DMS153 (cell line): ENCODE measurements at regions not wholly inside any gene's neighbourhood (a gene's known extent, or its start where the extent isn't known, plus 50 kb on each side); places are given as distances from the start of the nearest gene placed in this dataset.
"Not testable (repeated sequence)": the region's sequence is repeated elsewhere in the genome, so short reads cannot be mapped to it uniquely, and the experiment has no call there.

ENCODE experiments used
- DNase-seq: peaks from one replicate; lab custom pipeline; 2025; lab: John Stamatoyannopoulos, UW

DNA sequence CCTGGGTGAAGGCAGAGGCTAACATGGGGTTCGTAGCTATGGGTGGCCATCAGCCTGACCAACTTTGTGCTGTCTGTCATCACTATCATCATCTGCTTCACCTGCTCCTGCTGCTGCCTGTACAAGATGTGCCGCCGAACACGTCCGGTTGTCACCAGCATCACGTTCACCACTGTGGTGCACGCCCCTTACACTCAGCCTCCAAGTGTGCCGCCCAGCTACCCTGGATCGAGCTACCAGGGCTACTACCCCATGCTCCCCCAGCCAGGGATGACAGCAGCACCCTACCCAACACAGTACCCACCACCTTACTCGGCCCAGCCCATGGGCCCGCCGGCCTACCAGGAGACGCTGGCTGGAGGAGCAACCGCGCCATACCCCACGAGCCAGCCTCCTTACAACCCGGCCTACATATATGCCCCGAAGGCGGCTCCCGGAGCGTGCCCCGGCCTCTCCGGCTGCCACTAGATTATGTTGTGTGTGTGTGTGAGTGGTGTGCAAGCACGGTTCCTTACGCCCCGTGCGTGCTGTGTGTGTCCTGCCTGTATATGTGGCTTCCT is 213.4 kb upstream of the XIST start:
- DNase-seq = no peak

DNA sequence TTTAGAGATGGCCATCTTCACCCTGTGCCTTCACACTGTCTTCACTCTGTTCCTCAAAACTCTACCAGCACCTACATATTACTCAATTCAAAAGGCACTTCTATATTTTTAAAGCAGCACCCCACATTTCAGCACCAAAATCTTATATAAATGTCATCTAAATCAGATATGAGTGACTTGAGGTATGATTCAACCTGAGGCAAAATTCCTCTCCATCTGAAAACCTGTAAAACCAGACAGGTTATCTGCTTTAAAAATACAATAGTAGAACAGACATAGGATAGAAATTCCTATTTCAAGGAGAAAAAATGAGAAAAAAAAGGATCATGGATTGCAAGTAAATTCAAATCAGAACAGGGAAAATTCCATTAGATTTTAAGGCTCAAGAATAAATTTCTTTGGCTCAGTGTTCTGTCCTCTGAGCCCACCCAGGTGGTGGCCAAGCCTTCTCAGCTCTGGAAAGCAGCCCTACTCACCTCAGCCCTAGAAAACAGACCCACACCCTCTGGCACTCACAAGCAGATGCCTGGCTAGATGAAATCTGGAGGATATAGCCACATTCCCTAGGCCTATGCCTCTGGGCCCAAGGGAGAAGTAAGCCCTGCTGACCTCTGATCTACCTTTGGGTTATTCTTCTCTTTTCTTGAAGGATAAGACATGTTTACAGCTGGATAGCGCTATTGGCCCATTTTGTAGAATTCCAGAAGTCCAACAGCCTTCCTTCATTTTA is 211.1 kb upstream of the XIST start:
- DNase-seq = no peak

DNA sequence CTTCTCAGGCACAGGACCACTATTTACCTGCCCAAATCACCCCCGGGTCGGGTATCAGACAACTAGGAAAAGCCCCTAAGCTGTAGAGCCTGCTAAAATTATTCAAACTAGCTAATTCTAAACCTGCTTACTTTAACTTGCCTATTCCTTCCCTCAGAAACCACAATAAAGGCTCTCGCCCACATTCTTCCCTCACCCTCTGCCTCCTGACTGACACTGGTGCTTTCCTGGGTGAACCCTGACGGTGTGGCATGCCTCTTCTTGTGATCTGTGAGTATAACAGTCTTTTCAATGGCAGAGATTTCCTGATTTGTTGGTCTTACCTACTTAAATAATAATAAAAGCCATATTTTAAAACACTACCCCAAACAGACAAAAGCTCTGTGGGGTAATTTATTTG is 209.4 kb upstream of the XIST start:
- no peak for DNase-seq

DNA sequence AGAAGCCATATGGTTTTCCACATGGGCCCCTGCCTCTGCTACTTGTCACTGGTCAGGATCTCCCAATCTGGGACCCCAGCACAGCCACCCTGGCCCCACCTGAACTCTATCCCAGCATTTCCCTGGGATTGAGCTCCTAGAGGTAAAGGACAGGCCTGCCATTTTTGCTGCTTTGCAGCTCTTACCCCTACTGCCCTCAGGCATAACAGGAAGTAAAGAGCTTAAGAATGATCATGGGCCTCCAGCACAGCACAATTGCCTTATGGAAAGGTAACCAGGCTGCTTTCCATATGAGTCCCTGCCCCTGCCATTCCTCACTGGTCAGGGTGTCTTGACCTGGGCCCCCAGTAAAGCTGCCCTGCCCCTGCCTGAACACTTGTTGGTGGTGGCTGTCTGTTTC is 196.6 kb upstream of the XIST start:
- DNase-seq = no peak

DNA sequence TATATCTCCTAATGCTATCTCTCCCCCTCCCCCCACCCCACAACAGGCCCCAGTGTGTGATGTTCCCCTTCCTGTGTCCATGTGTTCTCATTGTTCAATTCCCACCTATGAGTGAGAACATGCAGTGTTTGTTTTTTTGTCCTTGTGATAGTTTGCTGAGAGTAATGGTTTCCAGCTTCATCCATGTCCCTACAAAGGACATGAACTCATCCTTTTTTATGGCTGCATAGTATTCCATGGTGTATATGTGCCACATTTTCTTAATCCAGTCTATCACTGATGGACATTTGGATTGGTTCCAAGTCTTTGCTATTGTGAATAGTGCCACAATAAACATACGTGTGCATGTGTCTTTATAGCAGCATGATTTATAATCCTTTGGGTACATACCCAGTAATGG is 181.6 kb upstream of the XIST start:
- not testable (repeated sequence) for DNase-seq

DNA sequence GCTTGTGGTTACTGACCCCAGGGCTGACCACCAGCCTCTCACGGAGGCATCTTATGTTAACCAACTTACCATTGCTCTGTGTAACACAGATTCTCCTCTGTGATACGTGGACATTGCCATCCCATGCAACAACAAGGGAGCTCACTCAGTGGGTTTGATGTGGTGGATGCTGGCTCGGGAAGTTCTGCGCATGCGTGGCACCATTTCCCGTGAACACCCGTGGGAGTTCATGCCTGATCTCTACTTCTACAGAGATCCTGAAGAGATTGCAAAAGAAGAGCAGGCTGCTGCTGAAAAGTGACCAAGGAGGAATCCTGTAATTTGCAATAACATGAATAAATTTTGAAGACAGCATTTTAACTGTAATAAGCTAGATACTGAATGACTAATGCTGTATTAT is 179.0 kb upstream of the XIST start:
- not testable (repeated sequence) for DNase-seq

DNA sequence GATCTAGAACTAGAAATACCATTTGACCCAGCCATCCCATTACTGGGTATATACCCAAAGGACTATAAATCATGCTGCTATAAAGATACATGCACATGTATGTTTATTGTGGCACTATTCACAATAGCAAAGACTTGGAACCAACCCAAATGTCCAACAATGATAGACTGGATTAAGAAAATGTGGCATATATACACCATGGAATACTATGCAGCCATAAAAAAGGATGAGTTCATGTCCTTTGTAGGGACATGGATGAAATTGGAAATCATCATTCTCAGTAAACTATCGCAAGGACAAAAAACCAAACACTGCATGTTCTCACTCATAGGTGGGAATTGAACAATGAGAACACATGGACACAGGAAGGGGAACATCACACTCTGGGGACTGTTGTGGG is 178.3 kb upstream of the XIST start:
- DNase-seq = not testable (repeated sequence)

DNA sequence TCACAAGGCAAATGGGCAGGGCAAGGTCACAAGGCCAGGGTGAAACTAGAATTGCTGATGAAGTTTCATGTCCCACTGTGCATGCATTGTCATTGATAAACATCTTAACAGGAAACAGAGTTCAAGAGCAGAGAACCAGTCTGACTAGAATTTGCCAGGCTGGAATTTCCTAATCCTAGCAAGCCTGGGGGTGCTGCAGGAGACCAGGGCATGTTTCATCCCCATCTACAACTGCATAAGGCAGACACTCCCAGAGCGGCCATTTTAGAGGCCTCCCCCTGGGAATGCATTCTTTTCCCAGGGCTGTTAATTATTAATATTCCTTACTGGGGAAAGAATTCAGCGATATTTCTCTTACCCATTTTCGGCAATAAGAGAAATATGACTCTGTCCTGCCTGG is 172.6 kb upstream of the XIST start:
- not testable (repeated sequence) for DNase-seq

DNA sequence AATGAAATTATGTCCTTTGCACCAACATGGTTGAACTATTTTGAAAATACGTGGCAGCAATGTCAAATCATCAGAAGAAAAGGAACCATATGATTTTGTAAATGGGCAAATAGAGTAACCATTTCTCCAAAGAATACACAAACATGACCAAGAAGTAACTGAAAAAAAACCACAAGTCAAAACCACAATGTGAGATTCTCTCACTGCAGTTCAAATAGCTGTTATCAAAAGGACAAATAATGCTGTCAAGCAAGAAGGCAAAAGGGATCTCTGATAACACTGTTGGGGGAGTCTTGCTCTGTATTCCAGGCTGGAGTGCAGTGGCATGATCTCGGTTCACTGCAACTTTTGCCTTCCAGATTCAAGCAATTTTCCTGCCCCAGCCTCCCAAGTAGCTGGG is 170.7 kb upstream of the XIST start:
- DNase-seq = no peak

DNA sequence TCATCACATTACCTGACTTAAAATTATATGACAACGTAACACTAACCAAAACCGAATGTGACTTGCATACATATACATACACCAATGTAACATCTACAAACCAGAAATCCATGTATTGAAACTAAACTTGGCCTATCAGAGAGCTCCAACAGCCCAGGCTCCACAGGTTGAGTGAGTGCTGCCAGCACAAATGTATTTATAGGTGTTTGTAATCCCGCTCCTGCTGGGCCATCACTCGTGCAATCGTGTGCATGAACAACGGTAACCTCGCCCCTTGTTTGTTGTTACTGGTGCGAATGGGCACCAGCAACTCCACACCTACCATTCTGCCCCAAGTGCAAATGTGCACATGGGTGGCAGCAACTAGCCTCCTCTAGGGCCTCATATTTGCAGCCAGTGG is 165.7 kb upstream of the XIST start:
- no peak for DNase-seq

DNA sequence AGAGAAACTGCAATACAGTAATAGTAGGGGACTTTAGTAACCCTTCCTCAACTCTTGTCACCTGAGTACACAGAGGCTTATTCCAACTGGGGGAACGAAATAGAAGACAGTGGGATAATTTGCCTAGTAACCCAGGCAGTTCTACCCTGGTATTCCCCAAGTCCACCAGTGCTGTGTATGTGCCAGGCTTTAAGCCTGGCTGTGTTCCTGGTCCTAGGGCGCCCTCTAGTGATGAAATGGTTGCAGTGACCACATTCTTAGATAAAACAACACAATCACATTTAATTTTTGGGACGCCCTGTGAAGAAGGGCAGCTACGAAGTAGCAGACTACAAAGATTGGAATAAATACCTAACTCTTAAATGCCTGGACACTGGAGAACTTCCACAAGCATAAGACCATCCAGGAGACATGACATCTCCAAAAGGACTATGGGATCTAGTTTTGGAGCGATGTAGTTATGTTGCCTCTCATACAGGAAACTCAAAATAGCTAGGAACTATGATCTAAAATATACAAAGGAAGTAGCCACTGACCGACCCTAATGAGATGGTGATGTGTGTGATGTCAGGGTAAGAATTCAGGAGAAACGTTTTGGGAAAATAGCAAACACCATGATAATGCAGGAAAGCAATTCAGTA is 163.0 kb upstream of the XIST start:
- no peak for DNase-seq

DNA sequence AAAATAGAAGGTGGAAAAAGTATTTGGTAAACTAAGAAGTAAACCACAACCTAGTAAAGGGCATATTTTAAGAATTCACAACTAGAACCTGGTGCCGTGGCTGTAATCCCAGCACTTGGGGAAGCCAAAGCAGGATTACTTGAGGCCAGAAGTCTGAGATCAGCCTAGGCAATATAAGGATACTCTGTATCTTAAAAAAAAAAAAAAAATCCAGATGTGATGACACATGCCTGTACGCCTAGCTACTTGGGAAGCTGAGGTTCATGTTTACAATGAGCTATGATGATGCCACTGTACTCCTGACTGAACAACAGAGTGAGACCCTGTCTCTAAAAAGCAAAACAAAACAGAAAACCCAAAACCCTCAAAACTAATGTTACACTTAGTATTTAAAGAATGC is 156.5 kb upstream of the XIST start:
- DNase-seq = no peak

DNA sequence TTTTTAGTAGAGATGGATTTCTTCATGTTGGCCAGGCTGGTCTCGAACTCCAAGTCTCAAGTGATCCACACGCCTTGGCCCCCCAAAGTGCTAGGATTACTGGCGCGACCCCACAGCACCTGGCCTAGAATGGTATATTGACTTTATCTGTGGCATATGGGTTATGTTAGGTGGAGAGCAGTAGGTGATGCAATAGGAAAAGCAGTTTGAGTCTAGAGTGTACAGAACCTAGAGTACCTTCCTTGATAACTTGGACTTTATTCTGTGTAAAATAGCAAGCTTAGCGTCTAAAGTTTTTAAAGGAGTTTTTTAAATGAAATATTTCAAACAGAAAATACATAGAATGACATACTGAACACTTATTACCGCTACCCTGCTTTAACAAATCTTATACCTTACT is 139.5 kb upstream of the XIST start:
- DNase-seq = no peak

DNA sequence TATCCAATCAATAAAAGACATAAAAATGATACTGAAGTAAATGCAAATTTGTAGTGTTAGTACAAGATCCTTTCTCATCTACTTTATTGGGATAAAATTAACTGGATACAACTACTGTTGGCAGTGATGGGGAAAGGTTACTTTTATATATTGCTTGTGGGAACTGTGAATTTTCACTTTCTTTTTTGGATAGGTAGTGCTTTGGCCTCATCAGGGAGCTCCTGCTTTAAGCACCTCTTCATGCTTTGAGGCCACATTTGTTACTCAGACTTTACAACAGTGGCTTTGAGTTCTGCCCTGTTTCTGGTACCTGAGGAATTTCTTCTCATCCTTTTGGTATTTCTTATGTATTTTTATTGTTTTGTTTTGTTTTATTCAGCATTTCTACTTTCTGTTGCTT is 134.7 kb upstream of the XIST start:
- no peak for DNase-seq

DNA sequence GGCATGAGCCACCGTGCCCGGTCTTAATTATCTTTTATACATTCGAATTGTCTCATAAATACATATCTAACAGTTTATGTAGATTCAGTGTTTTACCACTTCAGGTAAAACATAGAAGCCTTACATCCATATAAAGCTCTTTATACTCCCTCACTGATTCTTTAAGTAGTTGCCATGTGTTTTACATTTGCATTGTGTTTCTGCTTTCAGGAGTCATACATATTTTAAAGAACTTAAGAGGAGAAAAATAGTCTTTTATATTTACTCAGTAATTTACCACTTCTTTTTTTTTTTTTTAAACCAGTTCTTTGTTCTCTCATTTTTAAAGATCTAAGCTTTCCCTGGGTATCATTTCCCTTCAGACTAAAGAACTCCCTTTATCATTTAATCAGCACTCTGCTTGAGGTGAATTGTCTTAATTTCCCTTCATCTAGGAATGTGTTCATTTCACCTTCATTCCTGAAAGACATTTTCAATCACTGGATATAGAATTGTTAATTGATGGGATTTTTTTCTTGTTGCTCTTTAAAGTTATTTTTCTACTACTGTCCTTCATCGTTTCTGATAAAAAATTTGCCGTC is 127.1 kb upstream of the XIST start:
- no peak for DNase-seq

DNA sequence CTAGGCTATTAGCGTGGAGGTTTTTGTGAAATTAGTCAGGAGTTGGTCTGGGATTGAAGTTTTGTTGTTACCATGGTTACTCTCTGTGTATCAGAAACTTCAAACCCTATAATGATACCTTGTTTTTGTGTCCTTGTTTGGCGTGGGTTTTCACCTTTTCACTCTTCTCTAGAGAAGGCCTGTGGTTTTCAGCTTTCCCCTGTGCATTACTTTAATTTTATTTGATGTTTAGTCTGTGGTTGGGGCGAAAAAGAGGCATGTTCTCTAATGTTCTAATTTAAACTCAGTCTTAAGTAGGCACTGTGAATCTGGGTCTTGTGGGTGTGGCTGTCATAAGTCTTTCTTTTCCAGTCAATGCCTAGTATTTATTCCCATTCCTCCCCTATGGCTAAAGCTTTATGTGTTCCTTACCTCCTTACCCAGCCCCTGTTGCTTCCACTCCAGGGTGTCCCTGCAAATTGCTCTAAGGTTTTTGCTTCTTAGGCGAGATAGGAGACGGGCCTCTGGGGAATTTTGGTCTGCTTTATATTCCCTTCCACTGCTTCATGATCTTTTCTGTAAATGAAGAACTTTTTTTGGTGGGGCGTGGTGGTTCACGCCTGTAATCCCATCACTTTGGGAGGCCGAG is 125.1 kb upstream of the XIST start:
- DNase-seq = no peak

DNA sequence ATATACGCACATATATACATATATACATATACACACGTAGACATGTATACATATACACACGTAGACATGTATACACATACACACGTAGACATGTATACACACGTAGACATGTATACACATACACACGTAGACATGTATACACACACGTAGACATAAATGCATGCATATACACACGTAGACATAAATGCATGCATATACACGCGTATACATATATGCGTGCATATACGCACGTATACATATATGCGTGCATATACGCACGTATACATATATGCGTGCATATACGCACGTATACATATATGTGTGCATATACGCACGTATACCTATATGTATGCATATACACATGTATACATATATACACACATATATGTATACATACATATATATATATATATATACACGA is 114.9 kb upstream of the XIST start:
- not testable (repeated sequence) for DNase-seq

DNA sequence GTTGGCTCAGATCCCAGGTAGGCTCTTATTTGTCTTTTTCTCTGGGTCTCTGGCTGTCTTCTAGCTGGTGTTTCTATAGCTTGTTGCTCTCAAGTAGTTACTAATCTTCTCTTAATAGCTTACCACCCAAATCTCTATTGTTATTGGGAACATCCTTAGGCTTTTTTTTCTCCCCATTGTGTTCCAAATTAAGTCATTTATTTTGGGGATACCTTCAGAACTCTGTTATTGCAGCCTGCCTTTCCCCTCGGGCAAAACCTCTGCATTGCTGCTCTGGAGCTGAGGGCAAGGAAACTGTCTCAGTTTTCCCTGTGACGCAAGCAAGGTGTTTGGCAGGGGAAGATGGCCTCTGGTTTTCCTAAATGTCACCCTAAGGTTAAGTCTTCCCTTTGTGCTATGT is 113.3 kb upstream of the XIST start:
- DNase-seq = no peak

DNA sequence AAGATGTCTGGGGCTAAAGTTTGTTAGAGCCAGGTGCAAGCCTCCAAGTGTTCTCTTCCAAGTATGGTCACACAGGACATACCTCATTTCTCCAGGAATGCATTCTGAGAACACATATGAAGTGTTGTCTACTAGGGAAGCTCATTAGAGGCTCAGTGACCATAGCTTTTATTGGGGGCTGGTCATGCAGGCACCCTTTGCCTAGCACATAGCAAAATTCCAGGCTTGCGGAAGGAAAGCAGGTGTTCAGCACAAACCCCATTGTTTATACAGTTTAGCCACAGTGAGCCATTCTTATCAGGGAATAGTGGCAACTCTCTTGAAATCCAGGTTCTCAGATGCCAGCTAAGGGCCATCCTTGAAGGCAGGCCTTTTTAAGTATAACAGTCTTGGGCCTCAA is 112.1 kb upstream of the XIST start:
- no peak for DNase-seq

DNA sequence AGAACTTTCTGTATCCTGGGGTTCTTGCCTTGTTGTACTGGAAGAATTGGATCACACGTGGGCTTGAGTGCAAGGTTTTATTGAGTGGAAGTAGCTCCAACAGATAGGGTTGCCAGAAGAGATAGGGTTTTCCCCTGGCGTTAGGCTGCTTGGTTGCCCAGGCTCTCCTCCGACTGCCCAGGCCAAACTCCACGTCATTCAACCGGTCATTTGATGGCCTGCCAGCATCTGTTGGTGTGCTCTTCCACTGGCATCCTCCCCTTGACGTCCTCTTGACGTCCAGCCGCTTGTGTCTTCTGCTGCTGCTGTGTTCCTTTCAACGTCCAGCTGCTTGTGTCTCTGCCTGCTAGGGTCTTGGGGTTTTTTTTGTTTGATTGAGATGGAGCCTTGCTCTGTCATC is 111.2 kb upstream of the XIST start:
- DNase-seq = no peak

DNA sequence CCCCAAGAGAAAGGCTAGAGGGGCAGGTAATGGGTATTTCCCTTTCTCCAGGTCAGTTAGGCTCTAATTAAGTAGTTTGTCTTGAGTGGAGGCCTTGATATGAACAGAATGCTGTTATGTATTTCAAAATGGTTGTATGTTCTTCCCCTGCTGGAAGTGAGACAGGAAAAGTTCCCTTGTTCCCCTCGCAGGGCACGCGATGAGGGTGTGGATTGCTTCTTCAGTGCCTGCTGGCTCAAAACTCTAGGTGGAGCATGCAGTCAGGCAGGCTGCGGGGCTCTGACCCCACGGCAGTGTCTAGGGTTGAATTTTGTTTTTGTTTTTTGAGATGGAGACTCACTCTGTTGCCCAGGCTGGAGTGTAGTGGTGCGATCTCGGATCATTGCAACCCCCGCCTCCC is 110.4 kb upstream of the XIST start:
- DNase-seq = no peak

DNA sequence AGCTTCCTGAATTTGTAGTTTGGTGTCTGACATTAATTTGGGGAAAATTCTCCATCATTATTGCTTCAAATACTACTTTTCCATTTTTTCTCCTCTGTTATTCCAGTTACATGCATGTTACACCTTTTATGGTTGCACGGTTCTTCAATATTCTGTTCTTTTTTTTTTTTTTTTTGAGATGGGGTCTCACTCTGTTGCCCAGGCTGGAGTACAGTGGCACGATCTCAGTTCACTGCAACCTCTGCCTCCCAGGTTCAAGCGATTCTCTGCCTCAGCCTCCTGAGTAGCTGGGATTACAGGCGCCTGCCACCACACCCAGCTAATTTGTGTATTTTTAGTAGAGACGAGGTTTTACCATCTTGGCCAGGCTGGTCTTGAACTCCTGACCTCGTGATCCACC is 109.4 kb upstream of the XIST start:
- not testable (repeated sequence) for DNase-seq

DNA sequence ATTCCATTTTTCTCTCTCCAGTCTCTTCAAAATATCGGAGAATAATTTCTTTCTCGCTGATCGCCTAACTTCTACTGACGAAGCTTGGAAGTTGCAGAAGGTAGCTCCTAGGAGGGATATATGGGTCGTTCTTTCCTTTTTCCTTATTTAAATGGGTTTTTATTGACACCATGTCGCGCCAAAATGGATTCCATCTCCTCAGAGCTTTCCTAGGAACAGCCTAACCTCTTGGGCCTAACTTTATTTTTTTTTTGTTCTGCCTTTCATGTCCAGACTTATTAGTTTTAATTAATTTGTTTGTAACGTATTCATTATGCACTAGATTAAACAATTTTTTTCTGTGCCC is 92.0 kb upstream of the XIST start:
- no peak for DNase-seq
